Nephron progenitor cell (in vitro differentiated cells): ENCODE measurements at regions not wholly inside any gene's neighbourhood (a gene's known extent, or its start where the extent isn't known, plus 50 kb on each side); places are given as distances from the start of the nearest gene placed in this dataset.

ENCODE experiments used
- DNase-seq: peaks from one replicate; pipeline ENCODE4 v3.0.0; 2021
- H3K27ac Mint-ChIP-seq: 2 replicates; pipeline ENCODE4 v1.8.0; 2021; ENCODE audit warnings: mild to moderate bottlenecking, moderate library complexity, mixed read lengths
- H3K27me3 Mint-ChIP-seq: 2 replicates; pipeline ENCODE4 v1.8.0; 2021; ENCODE audit warnings: mild to moderate bottlenecking, low read depth, mixed read lengths; ENCODE audit not compliant: poor library complexity
- H3K36me3 Mint-ChIP-seq: 2 replicates; pipeline ENCODE4 v1.8.0; 2021; ENCODE audit warnings: low read depth, mixed read lengths
- H3K4me1 Mint-ChIP-seq: 2 replicates; pipeline ENCODE4 v1.8.0; 2021; ENCODE audit warnings: mixed read lengths
- H3K4me3 Mint-ChIP-seq: 2 replicates; pipeline ENCODE4 v1.8.0; 2021; ENCODE audit warnings: mild to moderate bottlenecking, moderate library complexity, mixed read lengths
- H3K9me3 Mint-ChIP-seq: 2 replicates; pipeline ENCODE4 v1.8.0; 2021; ENCODE audit warnings: mild to moderate bottlenecking, moderate library complexity, mixed read lengths
- TF ChIP-seq, protein P1 (sequence below): fragments of 200-600 bp; sonication (generic); IDR thresholded peaks from 2 replicates; pipeline ENCODE4 v1.5.0; 2021; ENCODE audit warnings: antibody characterized with exemption

GRCh38 chr18:68234676-68235075, 480.2 kb downstream of the TMX3 start:
- Mint-ChIP-seq H3K27ac (no peak overlapping the region), H3K9me3 (no peaks in the 10 kb centered on the region), H3K27me3 (no peaks in the 10 kb centered on the region), H3K4me1 (no peaks in the 10 kb centered on the region), H3K36me3 (no peaks in the 10 kb centered on the region), H3K4me3 (no peak overlapping the region)
- TF ChIP-seq, protein P1, sequence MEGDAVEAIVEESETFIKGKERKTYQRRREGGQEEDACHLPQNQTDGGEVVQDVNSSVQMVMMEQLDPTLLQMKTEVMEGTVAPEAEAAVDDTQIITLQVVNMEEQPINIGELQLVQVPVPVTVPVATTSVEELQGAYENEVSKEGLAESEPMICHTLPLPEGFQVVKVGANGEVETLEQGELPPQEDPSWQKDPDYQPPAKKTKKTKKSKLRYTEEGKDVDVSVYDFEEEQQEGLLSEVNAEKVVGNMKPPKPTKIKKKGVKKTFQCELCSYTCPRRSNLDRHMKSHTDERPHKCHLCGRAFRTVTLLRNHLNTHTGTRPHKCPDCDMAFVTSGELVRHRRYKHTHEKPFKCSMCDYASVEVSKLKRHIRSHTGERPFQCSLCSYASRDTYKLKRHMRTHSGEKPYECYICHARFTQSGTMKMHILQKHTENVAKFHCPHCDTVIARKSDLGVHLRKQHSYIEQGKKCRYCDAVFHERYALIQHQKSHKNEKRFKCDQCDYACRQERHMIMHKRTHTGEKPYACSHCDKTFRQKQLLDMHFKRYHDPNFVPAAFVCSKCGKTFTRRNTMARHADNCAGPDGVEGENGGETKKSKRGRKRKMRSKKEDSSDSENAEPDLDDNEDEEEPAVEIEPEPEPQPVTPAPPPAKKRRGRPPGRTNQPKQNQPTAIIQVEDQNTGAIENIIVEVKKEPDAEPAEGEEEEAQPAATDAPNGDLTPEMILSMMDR: no peak
- no peak for DNase-seq

DNA sequence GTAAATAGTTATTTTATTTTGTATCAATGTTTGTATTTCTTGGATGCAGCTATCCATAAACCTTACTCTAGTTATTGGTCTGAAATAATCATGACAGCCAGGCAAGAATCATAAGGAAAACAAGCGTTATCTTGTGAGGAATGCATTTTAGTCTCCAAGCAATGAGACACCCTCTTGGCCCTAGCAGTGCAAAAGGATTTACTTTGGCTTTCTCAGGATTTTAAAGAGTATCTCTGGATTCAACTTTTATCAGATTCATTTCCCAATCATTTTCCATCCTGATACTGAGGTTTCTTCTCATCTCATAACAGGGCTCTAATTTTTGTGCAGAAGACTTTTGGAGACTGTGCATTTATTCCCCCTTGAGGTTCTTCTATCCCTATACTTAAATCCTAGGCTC, 480.8 kb downstream of the TMX3 start:
- TF ChIP-seq, protein P1: no peak
- Mint-ChIP-seq H3K4me1 (no peaks in the 10 kb centered on the region), H3K9me3 (no peaks in the 10 kb centered on the region), H3K27me3 (no peaks in the 10 kb centered on the region), H3K4me3 (no peak overlapping the region), H3K36me3 (no peaks in the 10 kb centered on the region), H3K27ac (no peak overlapping the region)
- DNase-seq: no peak

DNA sequence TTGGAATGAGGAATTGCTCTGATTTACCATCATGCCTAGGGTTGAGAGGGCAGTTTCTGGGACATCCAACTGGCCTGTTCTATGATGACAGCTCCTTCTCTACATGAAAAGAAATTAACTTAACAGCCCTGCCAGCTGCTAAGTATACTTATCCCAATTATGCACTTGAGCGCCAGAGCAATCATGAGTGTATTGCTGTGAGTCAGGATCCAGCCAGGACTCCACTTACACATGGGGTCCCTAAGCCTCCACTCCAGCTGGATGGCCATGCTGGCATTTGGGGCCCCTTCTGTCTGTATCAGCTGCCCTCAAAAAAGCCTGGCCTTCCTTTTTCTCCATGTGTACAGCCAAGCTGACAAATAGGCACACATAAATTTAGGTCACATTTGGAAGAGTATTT, 481.9 kb downstream of the TMX3 start:
- Mint-ChIP-seq H3K4me3 (no peak overlapping the region), H3K36me3 (no peaks in the 10 kb centered on the region)
- TF ChIP-seq, protein P1: no peak

GRCh38 chr18:68229351-68229750, 485.6 kb downstream of the TMX3 start:
- no peaks in the 10 kb centered on the region for H3K36me3 Mint-ChIP-seq
- no peak for DNase-seq
- peaks cover 5% of the 10 kb centered on the region for H3K9me3 Mint-ChIP-seq
- H3K27me3 Mint-ChIP-seq: no peaks in the 10 kb centered on the region
- H3K4me1 Mint-ChIP-seq: no peaks in the 10 kb centered on the region
- no peak overlapping the region for H3K27ac Mint-ChIP-seq
- no peak overlapping the region for H3K4me3 Mint-ChIP-seq
- TF ChIP-seq, protein P1: no peak

More for the DNA sequence above, 481.9 kb downstream of the TMX3 start:
- H3K27ac Mint-ChIP-seq: no peak overlapping the region
- H3K4me1 Mint-ChIP-seq: no peaks in the 10 kb centered on the region
- H3K27me3 Mint-ChIP-seq: no peaks in the 10 kb centered on the region
- H3K9me3 Mint-ChIP-seq: peaks cover 5% of the 10 kb centered on the region
- DNase-seq: no peak

DNA sequence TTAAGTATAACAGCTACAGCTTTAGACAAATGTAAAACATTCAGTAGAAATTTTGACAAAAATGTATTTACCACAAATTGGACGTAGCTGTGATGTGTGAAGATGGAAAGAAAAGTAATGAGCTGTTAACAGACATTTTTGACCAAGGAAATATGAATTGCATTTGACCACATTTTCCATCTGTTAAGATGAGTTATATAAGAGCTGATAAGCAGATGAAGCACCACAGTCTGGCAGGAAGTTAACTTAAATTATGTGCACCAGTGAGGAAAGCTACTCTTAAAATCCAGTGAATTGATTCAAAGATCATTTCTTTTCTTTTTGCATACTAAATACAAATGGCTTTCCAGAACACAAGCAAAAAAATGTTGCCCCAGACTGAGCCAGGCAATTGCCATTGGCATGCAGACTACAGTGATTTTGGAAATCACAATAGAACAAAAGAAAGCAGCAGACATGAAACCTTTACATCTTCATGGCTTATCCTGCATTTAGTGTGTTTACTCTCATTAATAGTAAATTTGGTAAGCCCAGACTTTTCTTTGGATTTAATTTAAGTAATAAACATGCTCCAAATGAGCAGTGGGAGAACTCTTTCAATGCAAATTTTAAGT, 493.7 kb downstream of the TMX3 start:
- Mint-ChIP-seq H3K27me3 (no peaks in the 10 kb centered on the region), H3K4me3 (no peak overlapping the region), H3K4me1 (no peaks in the 10 kb centered on the region), H3K9me3 (no peaks in the 10 kb centered on the region), H3K36me3 (no peaks in the 10 kb centered on the region), H3K27ac (no peak overlapping the region)
- TF ChIP-seq, protein P1: no peak
- DNase-seq: no peak

GRCh38 chr18:68220458-68220857, 494.4 kb downstream of the TMX3 start:
- H3K27ac Mint-ChIP-seq: no peak overlapping the region
- no peak for DNase-seq
- no peaks in the 10 kb centered on the region for H3K4me1 Mint-ChIP-seq
- TF ChIP-seq, protein P1: no peak
- H3K27me3 Mint-ChIP-seq: no peaks in the 10 kb centered on the region
- no peaks in the 10 kb centered on the region for H3K9me3 Mint-ChIP-seq
- no peak overlapping the region for H3K4me3 Mint-ChIP-seq
- no peaks in the 10 kb centered on the region for H3K36me3 Mint-ChIP-seq
